HepG2 (cell line): ENCODE measurements at regions not wholly inside any gene's neighbourhood (a gene's known extent, or its start where the extent isn't known, plus 50 kb on each side); places are given as distances from the start of the nearest gene placed in this dataset.

Experiments used
- ATAC-seq: fragments of 200-7000 bp; cut with Tn5 transposase; 3 replicates; pipeline ENCODE4 v1.9.1; 2020; ENCODE audit warnings: mild to moderate bottlenecking, moderate library complexity
- BruUV-seq: library from RNA; stranded (reverse); fragments of 400-500 nt; replicated peaks from 2 replicates; lab custom pipeline; 2021; lab: Mats Ljungman, UMichigan
- CTCF ChIA-PET: fragments of 300-600 bp; formaldehyde crosslinking; extraction: SDS; loops from one replicate; lab custom pipeline; 2021; ENCODE audit warnings: low total read pairs, inconsistent platforms, low intra/inter-chr PET ratio; lab: Yijun Ruan, JAX
- POLR2A ChIA-PET: fragments of 350-600 bp; sonication (Branson Sonifier 250); formaldehyde crosslinking; loops from one replicate; lab custom pipeline; 2020; ENCODE audit warnings: antibody characterized with exemption, inconsistent platforms; lab: Yijun Ruan, JAX
- DNase-seq: peaks from one replicate; pipeline ENCODE4 v3.0.0-alpha.2; 2015; ENCODE audit warnings: low spot score
- FAIRE-seq: peaks from 3 replicates; lab custom pipeline; 2011; peaks lifted over from hg19 to GRCh38; lab: Jason Lieb, UNC
- H2AFZ ChIP-seq: one replicate; pipeline ENCODE4 v1.6.1; 2011; ENCODE audit warnings: low read length, inconsistent platforms
- H3K27ac ChIP-seq: fragments of 300-600 bp; 3 replicates; pipeline ENCODE4 v1.8.0; 2011; ENCODE audit warnings: mixed run types, mild to moderate bottlenecking, mixed read lengths, low read length, inconsistent platforms; ENCODE audit not compliant: insufficient read depth; ENCODE audit errors: extremely low read length
- H3K27me3 ChIP-seq, 2 experiments: fragments of 200-600 bp in 1 of 2; 2 replicates in 1 of 2; 3 replicates in 1 of 2; pipeline versions ENCODE4 v1.6.0 to v1.8.0; 2011; ENCODE audit warnings: low read length in 2 of 2, mild to moderate bottlenecking in 2 of 2, moderate library complexity in 2 of 2, inconsistent platforms in 1 of 2; ENCODE audit not compliant: insufficient read depth in 2 of 2, control insufficient read depth in 1 of 2
- H3K36me3 ChIP-seq, 2 experiments: fragments of 200-600 bp in 1 of 2; replicated peaks in 1 of 2; 2 replicates in 1 of 2; 3 replicates in 1 of 2; pipeline versions ENCODE4 v1.5.1 to v1.8.0; 2011; ENCODE audit warnings: low read length in 2 of 2, inconsistent platforms in 1 of 2; ENCODE audit not compliant: insufficient read depth in 2 of 2, control insufficient read depth in 1 of 2
- H3K4me1 ChIP-seq: 2 replicates; pipeline ENCODE4 v1.5.1; 2012; ENCODE audit warnings: low read length, inconsistent platforms; ENCODE audit not compliant: insufficient read depth
- H3K4me2 ChIP-seq: 2 replicates; pipeline ENCODE4 v1.6.0; 2011; ENCODE audit warnings: low read depth, low read length, inconsistent platforms
- H3K4me3 ChIP-seq, 3 experiments: fragments of 200-600 bp in 1 of 3; sonication (generic), shearing (Covaris generic) in 1 of 3; replicated peaks in 1 of 3; 2 replicates each; pipeline ENCODE4 v1.5.1; 2011 to 2016; ENCODE audit warnings: low read length in 3 of 3, inconsistent platforms in 2 of 3, low read depth in 2 of 3, mild to moderate bottlenecking in 2 of 3, control low read depth in 1 of 3, mixed read lengths in 1 of 3; ENCODE audit not compliant: insufficient read depth in 1 of 3
- H3K79me2 ChIP-seq: one replicate; pipeline ENCODE4 v1.6.1; 2011; ENCODE audit warnings: low read length, inconsistent platforms; ENCODE audit not compliant: insufficient read depth
- H3K9ac ChIP-seq: 2 replicates; pipeline ENCODE4 v1.6.0; 2011; ENCODE audit warnings: mild to moderate bottlenecking, low read depth, low read length, inconsistent platforms; ENCODE audit not compliant: insufficient read depth
- H3K9me3 ChIP-seq: 2 replicates; pipeline ENCODE4 v1.5.1; 2012; ENCODE audit warnings: mild to moderate bottlenecking, low read length
- H4K20me1 ChIP-seq: 2 replicates; pipeline ENCODE4 v1.6.0; 2011; ENCODE audit warnings: inconsistent platforms, mild to moderate bottlenecking, low read length, moderate library complexity; ENCODE audit not compliant: insufficient read depth
- ADNP ChIP-seq: sonication (generic); formaldehyde crosslinking; IDR thresholded peaks from 2 replicates; pipeline ENCODE4 v1.4.0; 2020; ENCODE audit warnings: missing genetic modification reagents
- CREB1 ChIP-seq, 2 experiments: fragments of 450-650 bp in 1 of 2; IDR thresholded peaks; 2 replicates each; pipeline ENCODE4 v1.6.1; 2016 to 2017; ENCODE audit warnings: control low read depth in 1 of 2, mild to moderate bottlenecking in 1 of 2, missing compliant biosample characterization in 1 of 2, missing genetic modification characterization in 1 of 2
- LCORL ChIP-seq, 2 experiments: fragments of 450-650 bp in 1 of 2; sonication (generic) in 1 of 2; formaldehyde crosslinking in 1 of 2; IDR thresholded peaks; 2 replicates each; pipeline versions ENCODE4 v1.5.0 to v1.6.1; 2017 to 2020; ENCODE audit warnings: antibody characterized with exemption in 1 of 2, missing genetic modification reagents in 1 of 2
- PBX2 ChIP-seq: IDR thresholded peaks from 2 replicates; pipeline ENCODE4 v1.6.1; 2016; ENCODE audit warnings: control low read depth
- REXO4 ChIP-seq: sonication (generic); formaldehyde crosslinking; IDR thresholded peaks from 2 replicates; pipeline ENCODE4 v1.8.0; 2022; ENCODE audit warnings: missing genetic modification reagents, mild to moderate bottlenecking, borderline replicate concordance
- ZFP36L2 ChIP-seq: sonication (generic); formaldehyde crosslinking; IDR thresholded peaks from 2 replicates; pipeline ENCODE4 v1.4.0; 2020; ENCODE audit warnings: missing genetic modification reagents
- WGBS: methylation state at CpG from one replicate; pipeline ENCODE4 v1.1.6; 2017; ENCODE audit warnings: low lambda C conversion rate; 5-methylcytosine and 5-hydroxymethylcytosine counted together
- in situ Hi-C: cut with HindIII; loops from 2 replicates; pipeline ENCODE4 v1.10.0; 2017; ENCODE audit warnings: low pct_unique_long_range_greater_than_20kb; ENCODE audit not compliant: extremely low pct_ligation_motif_present
- intact Hi-C: fragments of 100-400 bp; cut with micrococcal nuclease; formaldehyde crosslinking; loops from one replicate; pipeline ENCODE4 v1.10.0; 2022; ENCODE audit not compliant: unreplicated experiment
- TF ChIP-seq, protein P1 (sequence below): IDR thresholded peaks from 2 replicates; pipeline ENCODE4 v1.6.1; 2018; ENCODE audit warnings: missing genetic modification reagents
- TF ChIP-seq, protein P2 (sequence below): sonication (generic); formaldehyde crosslinking; IDR thresholded peaks from 2 replicates; pipeline ENCODE4 v1.5.1; 2020; ENCODE audit warnings: missing genetic modification reagents, mild to moderate bottlenecking, borderline replicate concordance

DNA sequence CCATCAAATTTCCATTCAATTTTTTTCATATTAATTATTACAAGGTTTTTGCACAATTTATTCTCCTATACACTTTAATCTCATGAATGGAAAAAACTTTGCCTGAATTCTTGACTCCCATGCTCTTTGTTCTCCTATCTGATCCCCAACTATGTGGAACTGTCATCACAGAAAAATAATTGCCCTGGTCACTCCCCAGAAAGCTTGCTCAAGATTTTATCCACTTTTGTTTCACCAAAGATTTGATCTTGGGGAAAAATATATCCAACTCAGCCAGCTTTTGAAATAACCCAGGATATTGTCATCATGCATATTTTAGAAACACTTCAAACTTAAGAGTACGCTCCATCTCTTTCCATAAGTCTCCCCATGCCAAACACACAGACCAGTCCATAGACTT, 77.7 kb upstream of the PPP2R2B start:
- ATAC-seq: no peak
- no peak overlapping the region for H3K27ac ChIP-seq
- intact Hi-C loops (no loop called here), in situ Hi-C loops (no loop called here)
- DNase-seq: no peak
- H2AFZ ChIP-seq: no peak overlapping the region
- no peaks in the 10 kb centered on the region for H3K9me3 ChIP-seq
- TF ChIP-seq LCORL (IDR thresholded peaks at IDR 0.05) (no peak), LCORL (CRISPR knock-in tag; IDR thresholded peaks at IDR 0.05) (no peak)
- H3K79me2 ChIP-seq: no peaks in the 10 kb centered on the region
- no peaks in the 10 kb centered on the region for H4K20me1 ChIP-seq
- POLR2A ChIA-PET: no interaction called here
- no peak overlapping the region for H3K4me2 ChIP-seq
- no peak overlapping the region for H3K4me3 ChIP-seq
- H3K27me3 ChIP-seq: no peaks in the 10 kb centered on the region
- FAIRE-seq: no peak
- CTCF ChIA-PET: no interaction called here
- no peak overlapping the region for H3K9ac ChIP-seq
- no TSS peak for BruUV-seq
- WGBS: 81% methylated on average over 1 of the region's 1 CpG
- no peaks in the 10 kb centered on the region for H3K4me1 ChIP-seq
- no peaks in the 10 kb centered on the region for H3K36me3 ChIP-seq

DNA sequence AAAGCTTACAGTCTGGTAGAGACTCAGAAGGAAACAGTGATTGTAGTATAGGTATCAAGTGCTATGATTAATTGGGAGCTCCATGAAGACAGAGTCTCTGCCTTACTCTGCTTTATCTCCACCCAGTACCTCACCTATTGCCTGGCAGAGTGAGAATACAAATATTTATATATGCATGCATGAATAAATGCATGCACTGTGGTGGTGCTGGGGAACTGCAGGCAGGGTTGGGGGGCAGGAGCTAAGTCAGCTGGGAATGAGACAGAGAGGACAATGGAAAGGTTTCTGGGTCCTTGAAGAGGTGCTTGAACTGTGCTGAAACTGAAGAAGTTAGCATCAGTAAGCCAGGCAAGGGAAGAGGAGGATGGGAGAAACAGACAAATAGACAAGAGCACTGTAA, 80.8 kb upstream of the PPP2R2B start:
- Histone ChIP-seq H3K4me3 (no peak overlapping the region), H3K4me1 (no peaks in the 10 kb centered on the region), H2AFZ (no peak overlapping the region), H3K27me3 (no peaks in the 10 kb centered on the region), H3K79me2 (no peaks in the 10 kb centered on the region), H3K9ac (no peak overlapping the region), H3K36me3 (no peaks in the 10 kb centered on the region), H4K20me1 (no peaks in the 10 kb centered on the region), H3K9me3 (no peaks in the 10 kb centered on the region), H3K27ac (no peak overlapping the region), H3K4me2 (no peak overlapping the region)
- BruUV-seq: no TSS peak
- ATAC-seq: no peak
- ChIA-PET CTCF (no interaction called here), POLR2A (no interaction called here)
- intact Hi-C loops: no loop called here
- no peak for FAIRE-seq
- in situ Hi-C loops: no loop called here
- TF ChIP-seq, protein P1, sequence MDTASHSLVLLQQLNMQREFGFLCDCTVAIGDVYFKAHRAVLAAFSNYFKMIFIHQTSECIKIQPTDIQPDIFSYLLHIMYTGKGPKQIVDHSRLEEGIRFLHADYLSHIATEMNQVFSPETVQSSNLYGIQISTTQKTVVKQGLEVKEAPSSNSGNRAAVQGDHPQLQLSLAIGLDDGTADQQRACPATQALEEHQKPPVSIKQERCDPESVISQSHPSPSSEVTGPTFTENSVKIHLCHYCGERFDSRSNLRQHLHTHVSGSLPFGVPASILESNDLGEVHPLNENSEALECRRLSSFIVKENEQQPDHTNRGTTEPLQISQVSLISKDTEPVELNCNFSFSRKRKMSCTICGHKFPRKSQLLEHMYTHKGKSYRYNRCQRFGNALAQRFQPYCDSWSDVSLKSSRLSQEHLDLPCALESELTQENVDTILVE (CRISPR knock-in tag): no peak
- TF ChIP-seq CREB1 (IDR thresholded peaks at IDR 0.05): no peak
- TF ChIP-seq CREB1 (CRISPR knock-in tag; IDR thresholded peaks at IDR 0.05): no peak
- TF ChIP-seq REXO4 (CRISPR knock-in tag): no peak
- no peak for TF ChIP-seq ADNP (CRISPR knock-in tag)
- no peak for TF ChIP-seq ZFP36L2 (CRISPR knock-in tag)
- no peak for TF ChIP-seq PBX2 (CRISPR knock-in tag)
- TF ChIP-seq, protein P2, sequence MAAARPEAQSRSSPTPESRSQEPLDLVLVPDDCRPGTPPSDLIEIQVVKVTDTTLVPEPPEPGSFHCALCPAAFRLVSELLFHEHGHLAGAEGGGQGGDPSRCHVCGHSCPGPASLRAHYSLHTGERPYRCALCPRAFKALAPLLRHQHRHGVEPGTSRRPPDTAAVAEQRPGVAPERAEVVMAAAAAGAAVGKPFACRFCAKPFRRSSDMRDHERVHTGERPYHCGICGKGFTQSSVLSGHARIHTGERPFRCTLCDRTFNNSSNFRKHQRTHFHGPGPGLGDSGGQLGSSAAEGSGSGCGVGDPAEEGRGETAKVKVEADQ (CRISPR knock-in tag): no peak
- no peak for DNase-seq
